ENCODE measurements at regions not wholly inside any gene's neighbourhood (a gene's known extent, or its start where the extent isn't known, plus 50 kb on each side); places are given as distances from the start of the nearest gene placed in this dataset.

- TF ChIP-seq EZH2phosphoT487 (IDR thresholded peaks at IDR 0.05; ENCODE audit: insufficient read depth, low read depth), result no peak
- TF ChIP-seq EZH2 (IDR thresholded peaks at IDR 0.05; ENCODE audit: insufficient read depth, poor library complexity, severe bottlenecking), result no peak
These were observed 302.7 kb upstream of the ID2 start for GRCh38 chr2:8379128-8379527.

Data from GM23248 (cell line).